ENCODE measurements at regions not wholly inside any gene's neighbourhood (a gene's known extent, or its start where the extent isn't known, plus 50 kb on each side); places are given as distances from the start of the nearest gene placed in this dataset.
A peak's percentile ranks its signal among the peaks of the same experiment; 100 is the strongest.

DNA sequence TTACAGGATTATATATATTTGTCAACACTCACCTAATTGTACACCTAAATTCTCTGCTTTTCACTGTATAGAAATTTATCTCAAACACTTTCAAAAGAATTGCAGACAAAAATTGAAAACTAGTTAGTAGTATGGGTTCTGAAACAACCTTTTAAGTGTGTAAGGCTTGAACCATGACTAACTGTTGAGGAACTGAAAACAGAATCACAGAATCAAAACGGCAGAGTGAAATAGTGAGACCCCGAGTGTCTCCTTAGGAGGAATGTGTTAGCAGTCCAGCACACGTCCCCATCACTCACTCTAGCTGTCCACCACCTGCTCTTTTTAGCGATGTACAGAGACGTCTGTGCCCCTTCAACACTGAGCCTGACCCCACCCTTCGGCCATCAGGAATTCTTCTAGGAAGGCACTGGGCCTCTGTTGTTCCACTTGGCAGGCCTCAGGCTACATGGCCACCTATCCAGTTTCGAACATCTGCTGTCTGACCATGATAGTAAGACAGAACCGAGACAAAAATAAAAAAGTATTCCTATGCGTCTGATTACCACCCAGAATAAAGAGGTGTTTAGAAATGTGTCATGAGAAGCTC, 227.4 kb downstream of the C6orf118 start:
- DNase-seq, result no peak

DNA sequence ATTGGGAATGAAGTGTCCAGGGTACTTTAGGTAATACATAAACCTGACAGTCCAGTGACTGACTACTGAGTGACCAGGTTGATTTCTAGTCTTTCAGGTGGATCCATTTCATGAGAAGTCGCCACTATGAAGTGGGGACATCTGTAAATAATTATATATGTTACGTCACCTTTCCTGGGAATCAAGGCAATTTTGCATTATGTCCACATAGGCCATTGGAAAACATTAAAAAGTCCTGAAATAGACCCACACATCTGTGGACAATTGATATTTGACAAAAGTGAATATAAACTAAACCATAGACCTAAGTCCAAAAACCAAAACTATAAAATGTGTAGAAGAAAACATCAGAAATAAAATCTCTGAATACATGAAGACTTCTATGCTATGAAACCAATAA, 231.5 kb downstream of the C6orf118 start:
- no peak for DNase-seq

DNA sequence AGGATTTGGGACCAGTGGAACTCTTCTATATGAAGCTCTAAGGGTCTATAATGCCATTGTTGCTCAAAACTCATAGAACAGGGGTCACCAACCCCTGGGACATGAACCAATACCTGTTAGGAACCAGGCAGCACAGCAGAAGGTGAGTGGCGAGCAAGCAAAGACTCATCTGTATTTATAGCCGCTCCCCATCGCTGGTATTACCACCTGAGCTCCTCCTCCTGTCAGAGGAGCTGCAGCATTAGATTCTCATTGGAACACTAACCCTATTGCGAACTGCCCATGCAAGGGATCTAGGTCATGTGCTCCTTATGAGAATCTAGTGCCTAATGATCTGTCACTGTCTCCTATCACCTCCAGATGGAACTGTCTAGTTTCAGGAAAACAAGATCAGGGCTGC, 237.5 kb downstream of the C6orf118 start:
- no peak for DNase-seq

DNA sequence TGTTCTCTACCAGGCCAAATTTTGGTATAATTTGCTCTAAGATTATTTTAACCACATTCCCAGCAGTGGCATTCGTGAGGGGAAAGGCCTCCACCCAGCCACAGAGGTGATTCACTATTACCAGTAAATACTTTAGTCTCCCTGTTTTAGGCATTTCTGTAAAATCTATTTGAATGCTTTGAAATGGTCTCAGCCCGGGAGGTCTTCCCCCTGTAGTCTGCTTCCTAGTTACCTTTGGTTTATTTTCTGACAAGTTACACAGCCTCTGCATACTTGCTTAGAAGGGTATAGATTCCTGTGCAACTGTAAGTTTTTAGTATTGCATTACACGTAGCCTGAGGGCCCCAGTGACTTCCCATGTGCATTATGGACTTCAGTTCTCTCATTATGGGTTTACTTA, 248.7 kb downstream of the C6orf118 start:
- no peak for DNase-seq

DNA sequence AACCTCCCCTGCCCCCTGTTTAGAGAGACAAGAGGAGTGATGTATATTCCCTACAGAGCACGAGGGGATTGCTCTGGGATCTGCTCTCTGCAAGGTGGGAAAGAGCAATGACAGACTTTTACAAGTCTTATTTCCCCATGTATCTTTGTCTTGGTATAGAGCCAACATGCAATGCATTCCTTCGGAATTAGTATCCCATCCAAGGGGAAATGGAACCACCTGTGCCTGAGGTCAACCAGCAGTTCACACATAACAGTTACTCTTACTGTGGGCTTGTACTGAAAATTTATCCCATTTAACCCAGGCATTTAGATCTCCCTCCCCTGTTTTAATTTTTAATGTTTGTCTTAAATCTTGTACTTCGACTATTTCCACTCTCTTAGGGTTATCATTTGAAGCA, 250.4 kb downstream of the C6orf118 start:
- no peak for DNase-seq

DNA sequence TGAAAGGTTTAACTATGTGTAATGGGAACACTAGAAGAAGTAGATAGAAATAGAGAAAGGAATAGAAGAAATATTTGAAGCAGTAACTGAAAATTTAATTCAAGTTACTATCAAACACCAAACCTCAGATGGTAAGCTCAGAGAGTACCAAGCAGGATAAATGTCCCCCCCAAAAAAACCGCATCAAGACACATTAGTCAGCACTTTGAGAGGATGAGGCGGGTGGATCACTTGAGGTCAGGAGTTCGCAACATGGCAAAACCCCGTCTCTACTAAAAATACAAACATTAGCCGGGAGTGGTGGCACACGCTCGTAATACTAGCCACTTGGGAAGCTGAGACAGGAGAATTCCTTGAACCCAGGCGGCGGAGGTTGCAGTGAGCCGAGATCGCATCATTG, 253.1 kb downstream of the C6orf118 start:
- no peak for DNase-seq

DNA sequence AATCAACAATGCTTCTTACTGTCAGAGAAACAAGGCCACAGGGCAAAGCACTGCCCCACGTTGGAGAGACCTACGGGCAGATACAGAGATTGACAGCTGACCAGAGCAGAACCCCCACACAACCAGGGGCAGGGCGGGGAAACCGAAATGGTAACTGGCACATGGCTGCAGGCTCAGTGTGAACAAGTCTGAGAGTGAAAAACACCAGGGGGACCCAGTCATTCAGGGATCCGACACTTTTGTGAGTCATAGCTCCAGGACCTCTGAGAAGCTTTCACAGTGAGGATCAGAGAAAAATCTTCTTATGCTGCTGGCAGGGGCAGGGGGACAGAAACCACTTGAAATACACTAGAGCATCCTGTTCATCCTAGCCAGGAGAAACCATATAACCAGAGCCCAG, 254.2 kb downstream of the C6orf118 start:
- DNase-seq, result no peak

DNA sequence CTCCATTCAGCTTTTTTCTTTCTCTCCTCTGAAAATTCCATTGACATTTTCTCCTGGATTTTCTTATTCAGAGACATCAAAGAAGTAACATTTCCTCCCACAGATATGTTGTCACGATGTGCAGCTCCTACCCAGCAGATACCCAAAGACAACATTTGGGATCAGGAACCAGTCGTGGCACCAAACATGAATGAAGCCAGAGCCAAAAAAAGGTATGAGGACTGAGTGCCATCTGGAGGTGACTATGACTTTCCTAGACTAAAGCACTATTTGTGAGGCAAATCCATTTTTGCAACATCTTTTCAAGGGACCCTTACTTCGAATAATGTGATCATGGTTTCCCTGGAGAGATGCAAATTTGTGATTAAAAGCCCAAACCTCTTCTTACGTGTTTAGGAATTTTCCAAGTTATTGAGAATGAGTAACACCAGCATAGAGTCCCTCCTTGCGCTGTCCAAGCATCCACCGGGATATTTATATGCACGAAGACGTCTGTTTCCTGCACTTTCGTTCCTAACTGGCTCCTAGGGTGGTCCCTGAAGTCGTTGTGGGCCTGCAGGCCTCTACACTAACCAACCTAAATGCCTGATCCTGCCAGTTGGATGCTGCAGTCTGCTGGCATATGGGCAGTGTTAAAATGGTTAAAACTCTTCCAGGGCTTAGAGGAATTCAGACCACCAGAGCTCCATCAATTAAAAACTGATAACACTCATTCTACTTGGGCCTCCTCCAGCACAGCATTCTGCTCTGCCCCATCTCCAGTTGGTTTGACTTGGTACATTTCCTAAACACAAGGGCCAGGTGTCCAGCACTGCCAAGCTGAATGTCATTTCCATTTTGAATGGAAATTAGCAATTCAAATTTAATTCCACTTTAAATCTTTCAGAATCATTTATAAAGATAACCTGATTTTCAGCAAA, 256.6 kb downstream of the C6orf118 start:
- no peak for DNase-seq

DNA sequence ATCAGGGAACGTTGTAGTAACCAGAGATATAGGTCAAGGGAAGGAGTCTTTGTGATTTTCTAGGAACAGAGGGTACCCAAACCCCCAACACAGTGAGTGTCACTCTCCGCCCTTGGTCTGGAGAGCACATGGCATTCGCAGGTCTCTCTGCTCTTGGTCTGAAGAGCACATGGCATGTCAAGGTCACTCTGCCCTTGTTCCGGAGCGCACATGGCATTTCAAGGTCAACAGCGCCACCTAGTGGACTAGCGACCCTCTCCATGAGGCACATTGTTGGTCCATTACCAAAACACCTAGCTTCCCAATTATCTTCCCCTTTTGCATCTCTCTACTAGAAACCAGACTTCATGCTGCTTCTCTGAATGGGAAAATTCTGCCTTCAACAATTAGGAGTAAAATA, 260.0 kb downstream of the C6orf118 start:
- peak; percentile 44 for DNase-seq

DNA sequence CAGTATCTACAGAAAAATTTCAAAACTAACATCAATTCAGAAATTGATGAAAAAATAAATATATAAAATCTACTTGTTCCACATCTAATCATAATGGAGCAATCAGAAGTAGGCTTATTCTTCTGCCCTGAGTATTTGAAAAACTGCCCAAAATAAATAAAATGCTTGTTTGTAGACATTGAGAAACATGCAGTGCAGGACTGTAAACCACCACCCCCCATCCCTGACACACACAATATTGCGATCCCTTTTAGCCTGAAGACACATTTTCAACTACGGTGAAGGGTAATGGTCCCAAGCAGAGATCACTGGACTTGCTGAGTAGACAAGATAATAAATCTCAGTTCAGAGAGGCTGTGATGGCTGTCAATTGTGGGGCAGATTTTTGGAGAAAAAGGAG, 261.5 kb downstream of the C6orf118 start:
- no peak for DNase-seq

DNA sequence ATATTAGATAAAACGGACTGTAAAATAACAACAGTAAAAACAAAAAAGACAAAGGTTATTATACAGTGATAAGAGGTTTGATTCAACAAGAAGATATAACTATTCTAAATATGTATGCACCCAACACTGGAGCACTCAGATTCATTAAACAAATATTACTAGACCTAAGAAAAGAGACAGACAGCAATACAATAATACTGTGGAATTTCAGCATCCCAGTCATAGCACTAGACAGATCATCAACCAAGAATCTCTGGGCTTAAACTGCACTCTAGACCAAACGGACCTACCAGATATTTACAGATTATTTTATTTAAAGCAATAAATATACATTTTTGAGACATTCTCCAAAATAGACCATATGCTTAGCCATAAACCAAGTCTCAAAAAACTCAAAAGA, 263.8 kb downstream of the C6orf118 start:
- DNase-seq, result no peak

DNA sequence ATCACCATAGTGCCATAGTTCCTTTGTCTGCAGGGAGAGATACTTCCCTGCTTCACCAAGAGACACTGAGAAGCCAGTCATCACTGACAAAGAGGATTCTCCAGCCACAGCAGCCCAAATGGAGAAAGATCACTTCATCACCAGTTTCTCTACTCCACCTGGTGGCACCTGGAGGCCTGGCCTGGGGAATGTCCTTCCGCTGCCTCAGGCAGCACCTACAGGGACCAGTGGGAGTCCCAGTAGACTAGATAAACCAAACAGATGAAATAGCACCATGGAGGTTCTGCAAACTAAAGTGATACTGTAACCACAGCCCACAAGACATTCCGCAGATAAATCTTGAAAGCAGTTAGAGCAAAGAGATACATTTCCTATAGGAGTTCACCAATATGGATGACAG, 266.5 kb downstream of the C6orf118 start:
- no peak for DNase-seq

DNA sequence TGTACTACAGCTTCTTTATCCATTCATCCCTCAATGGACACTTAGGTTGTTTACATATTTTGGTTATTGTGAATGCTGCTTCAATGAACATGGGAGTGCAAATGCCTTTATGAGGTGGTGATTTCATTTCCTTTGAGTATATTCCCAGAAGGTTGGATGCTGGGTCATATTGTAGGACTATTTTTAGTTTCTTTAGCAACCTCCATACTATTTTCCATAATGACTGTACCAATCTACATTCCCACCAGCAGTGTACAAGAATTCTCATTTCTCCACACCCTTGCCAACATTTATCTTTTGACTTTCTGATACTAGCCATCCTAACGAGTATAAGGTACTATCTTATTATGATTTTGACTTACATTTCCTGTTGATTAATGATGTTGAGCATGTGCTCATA, 269.0 kb downstream of the C6orf118 start:
- no peak for DNase-seq

DNA sequence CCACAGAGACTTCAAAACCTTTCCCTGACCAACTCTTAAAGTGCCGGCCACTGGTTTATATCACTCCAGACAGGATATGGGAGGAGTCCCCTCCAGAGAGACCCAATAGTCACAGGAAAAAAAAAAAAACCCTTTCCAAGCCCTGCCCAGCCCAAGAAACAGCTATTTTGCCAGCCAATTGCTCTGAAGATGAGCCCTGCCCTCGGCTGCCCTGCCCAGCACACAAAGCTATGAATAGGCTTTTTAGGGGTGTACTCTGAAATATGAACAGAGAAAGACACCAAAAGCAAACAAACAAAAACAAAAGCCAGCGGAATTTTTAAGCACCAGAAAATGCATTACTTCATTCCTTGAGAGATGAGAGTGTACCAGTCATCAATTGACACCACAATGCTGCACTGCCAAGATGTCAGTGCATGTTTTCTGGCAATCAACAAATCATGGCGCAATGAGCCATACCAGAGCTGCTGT, 275.1 kb downstream of the C6orf118 start:
- no peak for DNase-seq

DNA sequence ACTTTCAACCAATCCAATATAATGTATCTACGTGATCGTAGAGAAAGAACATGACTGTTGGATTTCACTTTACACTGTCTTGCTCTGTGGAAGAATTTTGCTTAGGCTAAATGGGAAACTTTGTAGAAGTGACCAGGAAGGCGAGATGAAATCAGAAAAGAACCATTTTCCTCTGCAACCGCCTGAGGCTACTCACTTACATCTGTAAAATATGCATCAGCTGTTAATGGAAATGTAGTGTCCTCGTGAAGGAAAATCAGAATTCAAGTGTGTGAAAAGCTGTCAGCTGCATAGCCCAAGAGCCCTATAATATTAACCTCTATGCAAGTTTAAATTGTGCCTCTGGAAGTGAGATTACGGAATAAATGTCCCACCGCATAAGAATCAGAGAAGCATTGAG, 277.9 kb downstream of the C6orf118 start:
- DNase-seq, result no peak

DNA sequence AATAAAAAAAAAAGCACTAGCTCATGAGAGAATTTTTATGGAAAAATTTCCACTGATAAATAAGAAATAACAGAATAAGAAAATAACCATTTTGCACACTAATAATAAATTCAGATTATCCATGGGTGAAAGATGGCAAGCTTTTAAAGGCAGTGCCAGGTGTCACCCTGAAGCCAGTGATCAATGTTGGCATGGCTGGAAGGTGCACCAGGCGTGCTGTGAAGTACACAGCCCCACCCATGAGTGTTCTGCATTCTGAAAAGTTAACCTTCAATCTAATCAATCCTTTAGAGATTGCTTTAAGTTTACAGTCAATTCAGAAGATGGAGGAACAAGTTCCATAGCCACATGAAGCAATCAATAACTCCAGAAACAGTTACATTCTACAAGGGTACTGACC, 284.4 kb downstream of the C6orf118 start:
- no peak for DNase-seq

DNA sequence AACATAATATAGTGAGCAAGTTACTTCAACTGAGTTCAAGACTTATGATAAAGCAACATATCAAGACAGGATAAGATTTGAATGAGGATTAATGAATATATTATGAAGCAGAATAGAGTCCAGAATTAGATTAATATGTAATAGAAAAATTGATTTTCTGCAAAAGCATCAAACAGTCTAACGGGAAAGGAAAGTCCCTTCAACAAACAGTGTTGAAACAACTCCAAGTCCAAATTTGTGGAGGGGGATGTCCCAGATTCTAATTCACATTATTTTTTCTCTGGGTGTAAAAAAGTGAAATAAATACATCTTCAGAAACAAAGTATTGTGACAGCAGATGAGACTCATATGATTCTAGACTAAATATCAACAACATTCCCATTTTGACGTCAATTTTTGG, 289.7 kb downstream of the C6orf118 start:
- no peak for DNase-seq

DNA sequence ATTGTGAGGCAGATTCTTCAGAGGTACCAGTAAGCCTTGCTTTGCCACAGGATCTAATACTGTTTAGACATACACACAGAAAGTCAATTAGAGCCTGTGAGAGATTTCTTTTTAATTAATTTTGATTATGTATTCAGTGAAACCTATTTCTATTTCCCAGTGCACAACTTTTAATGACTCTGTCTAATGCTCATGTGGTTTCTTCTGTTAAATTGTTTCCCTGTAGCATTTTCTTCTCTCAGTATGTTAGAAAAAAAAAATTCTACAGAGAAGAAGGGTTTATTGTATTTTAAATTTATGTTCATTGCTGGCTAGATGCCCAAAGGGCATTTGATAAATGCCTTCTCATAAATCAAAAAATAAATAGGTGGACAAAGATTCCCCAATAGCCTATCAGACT, 293.7 kb downstream of the C6orf118 start:
- DNase-seq, result no peak

DNA sequence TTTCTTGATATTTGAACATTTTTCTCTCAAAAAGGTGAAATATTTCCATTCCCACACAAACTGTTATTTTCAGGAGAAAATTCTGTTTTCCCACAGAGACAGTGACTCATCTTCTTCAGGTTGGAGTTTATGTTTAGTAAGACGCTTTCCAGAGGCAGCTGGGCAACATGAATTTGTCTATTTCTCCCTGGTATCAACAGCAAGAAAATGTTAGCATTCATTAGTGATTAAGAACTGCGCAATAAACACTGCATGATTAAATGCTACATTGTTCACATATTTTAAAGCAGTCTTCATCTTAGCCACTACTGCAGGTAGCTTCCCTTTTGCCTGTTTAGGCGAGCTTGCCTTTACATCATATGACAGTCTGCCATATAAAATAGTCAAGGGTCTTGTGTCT, 295.7 kb downstream of the C6orf118 start:
- DNase-seq, result no peak

DNA sequence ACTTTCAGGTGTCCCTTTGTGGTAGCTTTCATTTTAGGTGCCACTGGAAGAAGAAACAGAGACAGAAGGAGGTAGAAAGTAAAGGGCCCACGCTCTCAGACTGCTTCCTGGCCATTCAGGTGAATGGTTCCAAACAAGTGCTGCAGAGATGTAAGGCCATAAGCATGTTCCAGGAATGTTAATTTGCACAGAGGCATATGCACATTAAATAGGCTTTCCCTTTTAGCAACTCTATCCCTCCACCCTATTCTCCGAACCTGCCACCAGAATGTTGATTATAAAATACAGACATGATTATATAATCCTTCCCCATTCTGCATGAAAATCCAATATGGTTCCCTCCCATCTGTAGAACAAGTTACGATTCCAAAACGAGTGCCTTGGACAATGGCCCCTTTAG, 297.2 kb downstream of the C6orf118 start:
- no peak for DNase-seq

DNA sequence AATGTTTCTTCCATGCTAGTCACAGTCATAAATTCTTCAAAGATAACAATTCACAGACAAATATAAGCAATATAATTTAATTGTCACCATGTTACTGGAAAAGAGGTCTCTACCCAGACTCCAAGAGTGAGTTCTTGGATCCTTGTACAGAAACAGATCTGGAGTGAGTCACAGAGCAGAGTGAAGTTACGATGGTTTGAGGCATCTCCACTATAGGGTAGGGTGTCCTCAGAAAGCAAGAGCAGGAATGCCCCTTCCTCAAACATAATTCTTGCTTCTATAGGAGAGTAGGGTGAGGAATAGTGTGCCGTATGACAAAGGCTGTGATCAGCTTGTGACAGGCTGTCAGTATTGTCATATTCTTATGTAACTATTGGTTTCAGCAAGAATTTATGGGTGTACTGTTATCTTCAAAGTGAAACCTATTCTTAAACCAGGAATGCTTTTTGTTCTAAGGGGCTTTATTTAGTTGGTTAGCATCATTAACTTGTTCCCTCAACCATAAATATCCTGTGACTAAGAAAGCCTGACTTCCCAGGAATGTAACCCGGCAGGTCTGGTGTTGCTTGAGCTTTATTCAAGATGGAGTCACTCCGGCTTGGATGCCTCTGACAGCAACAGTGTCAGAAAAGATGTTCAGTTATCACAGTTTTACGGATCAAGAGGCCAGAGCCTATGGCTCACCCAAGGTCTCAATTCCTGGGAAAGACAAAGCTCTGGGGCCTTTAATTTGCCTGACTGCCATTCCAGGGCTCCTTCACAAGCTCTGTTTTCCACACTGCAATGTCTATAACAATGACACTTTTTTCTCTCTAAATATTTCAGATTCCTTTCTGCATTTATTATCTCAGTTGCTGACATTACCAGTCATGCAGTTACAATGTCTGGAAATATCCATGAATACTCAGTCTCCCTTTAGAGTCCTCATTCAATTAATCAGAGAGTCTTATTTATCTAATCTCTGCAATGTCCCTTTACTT, 298.6 kb downstream of the C6orf118 start:
- DNase-seq, result no peak

DNA sequence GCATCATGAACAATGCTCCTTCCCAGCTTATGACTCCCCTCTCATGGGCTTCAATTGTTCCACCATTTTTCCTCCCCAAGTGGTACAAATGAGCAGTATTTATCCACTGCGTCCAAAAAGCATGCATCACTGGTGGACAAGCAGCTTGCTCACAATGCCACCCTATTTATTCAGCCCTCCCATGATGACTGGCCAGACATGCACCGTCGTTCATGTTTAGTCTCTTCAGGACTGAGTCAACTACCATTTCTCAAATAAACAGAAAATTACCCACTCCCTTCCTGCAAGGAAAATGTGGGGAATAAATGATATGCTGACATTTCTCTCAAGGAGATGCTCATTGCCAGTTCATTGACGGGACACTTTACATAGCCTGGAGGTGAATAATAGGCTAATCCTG, 300.4 kb downstream of the C6orf118 start:
- DNase-seq, result no peak

DNA sequence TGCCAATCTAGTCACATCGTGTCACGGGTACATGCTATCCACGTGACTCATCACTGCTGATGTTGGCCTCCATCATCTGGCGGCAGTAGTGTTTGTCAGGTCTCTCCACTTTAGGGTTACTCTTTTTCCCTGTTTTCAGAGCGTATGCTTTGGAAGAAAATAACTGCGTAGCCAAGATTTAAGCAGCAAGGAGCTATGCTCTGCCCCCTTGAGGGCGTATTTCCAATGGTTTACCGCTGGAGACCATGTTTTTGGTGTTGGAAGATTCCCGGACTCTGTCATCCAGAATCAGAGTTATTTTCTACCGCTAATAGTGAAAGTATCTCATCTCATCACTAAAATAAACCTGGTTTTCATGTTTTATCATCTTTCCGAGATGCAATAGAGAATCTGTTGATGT, 306.5 kb downstream of the C6orf118 start:
- DNase-seq, result no peak
